NCI-H446 treated with DMSO at 0.1 percent for 48 hours (cell line): ENCODE measurements at regions not wholly inside any gene's neighbourhood (a gene's known extent, or its start where the extent isn't known, plus 50 kb on each side); places are given as distances from the start of the nearest gene placed in this dataset.

ENCODE experiments used
- DNase-seq: peaks from one replicate; lab custom pipeline; 2025; lab: John Stamatoyannopoulos, UW

DNA sequence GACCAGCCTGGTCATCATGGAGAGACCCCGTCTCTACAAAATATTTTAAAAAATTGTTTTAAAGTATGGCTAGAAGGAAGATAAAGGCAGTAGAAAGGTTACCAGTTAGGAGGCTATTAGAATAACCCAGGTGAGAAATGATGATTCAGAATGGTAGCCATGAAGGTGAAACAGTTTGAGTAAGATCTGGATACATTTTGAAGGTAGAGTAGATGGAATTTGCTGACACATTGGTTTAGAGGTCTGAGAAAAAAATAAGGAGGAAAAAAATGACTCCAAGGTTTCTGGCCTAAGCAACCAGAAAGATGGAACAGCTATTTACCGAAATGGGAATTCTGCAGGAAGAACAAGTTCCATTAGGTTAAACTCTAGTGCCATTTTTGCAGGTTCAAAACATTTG is 167.9 kb upstream of the TAB2 start:
- no peak for DNase-seq

DNA sequence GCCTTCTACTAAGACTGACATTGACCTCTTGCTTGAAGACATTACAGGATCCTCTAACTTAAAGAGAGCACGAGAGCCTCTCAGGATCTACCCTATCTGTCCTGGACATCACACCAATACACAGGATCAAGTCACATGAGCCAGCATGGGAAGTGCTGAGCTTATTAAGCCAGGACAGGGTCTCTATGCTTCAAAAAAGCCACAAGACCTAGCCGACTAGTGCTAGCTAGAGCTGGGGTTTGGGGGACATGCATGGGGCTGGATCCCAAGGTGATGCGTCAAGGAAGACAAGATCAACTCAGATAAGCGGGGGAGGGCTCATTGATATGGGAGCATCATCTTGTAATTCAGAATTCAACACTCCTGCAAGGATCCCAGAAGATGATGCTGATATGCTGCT is 167.2 kb upstream of the TAB2 start:
- no peak for DNase-seq

DNA sequence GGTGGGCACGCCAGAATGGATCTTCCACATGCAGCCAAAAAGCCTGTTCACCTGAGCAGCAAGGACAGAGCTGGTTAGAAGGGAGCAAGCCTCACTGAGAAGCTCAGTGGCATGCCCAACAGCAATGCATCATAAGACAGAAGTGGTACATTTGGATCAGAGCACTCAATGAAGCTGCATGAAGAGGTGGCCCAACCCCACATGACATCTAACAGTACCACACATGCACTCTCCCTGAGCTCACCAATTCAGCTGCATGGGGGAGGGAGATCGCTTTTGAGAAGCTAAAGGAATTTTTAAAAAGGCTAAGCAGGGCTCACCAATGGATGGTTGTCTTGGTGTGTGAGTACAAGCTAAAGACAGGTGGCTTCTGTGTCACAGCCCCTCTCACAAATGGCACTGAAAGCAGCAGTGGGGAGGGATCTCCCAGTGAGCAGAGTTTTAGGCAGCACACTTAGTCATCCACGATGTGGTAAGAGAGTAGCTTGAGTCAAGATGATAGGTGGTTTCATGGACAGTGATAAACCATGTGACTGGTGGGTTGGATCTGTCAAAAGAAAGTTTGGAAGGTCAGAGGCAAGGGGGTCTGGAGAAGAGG is 166.6 kb upstream of the TAB2 start:
- DNase-seq: no peak

DNA sequence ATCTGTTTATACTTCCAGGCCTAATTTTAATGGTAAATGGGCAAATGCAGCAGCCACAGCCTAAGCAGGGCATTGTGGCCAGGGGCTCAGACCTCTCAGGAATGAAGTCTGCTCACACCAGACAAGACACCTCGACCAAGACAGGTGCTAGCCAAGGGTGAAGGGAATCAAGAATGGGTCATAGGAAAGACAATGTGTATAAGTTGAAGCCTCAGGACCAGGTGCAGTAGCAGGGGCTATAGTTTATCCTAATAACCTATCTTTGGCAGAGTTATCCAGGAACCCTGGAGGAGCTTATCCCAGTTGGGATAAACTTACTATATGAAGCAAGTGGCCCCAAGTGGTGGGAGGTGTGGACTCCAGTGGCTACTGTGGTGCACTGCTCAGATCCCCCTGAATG is 165.0 kb upstream of the TAB2 start:
- no peak for DNase-seq

DNA sequence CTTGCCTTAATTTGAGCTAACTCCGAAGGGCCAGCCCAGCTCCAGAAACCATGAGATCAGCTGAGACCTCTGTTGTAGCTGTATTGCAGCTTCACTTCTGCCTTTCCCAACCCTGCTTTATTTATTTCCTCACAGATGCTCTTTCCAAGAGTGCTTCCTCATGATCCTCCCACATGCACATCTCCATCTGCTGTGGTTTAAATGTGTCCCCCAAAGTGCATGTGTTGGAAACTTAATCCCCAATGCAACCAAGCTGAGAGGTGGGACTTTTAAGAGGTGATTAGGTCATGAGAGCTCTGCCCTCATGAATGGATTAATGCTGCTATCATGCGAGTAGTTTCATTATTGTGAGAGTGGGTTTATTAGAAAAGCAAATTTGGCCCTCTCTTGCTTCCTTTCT is 164.4 kb upstream of the TAB2 start:
- no peak for DNase-seq

DNA sequence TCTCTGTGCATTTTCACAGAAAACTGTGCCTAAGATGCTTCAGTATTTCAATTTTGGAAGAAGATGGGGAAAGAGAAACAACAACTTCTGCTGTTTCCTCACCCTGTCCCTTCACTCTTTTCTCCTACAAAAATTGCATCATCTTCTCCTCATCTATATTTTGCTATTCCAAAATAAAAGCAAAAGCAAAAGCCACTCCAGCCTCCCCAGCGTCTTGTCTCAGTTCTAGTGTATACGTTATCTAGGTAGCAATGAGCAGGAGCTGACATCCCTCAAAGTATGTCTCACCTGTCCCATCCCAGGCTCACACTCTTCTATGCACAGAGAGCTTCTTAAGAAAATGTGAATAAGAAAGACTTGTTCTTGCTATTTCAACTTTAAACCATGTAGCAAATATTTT is 163.8 kb upstream of the TAB2 start:
- DNase-seq: no peak

DNA sequence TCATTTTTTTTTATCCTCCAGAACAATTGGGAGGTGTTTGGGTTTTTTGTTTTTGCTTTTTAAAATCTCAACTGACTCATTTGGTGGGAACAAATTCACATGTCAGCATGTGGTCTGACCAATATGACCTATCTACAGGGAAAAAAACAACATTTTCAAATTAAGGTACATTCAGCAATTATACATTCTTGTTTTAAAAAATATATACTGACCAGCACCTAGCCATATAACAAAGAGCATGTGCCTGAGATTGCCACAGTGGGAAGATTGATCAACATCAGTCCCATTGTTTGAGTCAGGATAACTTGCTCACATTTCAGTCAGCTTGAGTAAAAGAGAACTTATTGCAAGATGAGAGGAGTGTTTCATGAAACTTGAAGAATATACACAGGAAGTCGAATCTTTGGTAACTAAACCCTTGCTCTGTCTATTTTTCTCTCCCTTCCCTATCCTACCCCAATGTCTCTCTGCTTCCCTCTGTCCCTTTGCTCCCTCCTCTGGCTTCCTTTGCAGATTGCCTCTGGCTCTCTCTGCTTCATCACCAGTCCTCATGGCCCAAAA is 163.2 kb upstream of the TAB2 start:
- DNase-seq: no peak

DNA sequence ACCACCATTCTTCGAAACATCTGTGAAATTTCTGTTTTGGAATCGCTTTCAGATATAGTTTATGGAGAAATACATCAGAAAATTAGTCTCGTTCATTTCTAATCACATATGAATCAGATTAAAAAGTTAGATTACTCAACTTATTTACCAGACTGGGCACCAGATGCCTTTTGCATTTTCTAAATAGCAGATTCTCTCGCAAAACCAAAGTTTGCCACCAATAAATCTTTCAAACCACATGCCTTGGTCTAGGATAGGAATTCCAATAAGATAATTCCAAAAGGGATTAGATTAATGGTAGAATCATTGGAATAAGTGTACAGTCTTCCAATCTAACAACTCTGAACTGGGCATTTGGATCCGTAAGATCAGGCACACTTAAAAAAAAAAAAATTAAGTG is 160.4 kb upstream of the TAB2 start:
- no peak for DNase-seq

DNA sequence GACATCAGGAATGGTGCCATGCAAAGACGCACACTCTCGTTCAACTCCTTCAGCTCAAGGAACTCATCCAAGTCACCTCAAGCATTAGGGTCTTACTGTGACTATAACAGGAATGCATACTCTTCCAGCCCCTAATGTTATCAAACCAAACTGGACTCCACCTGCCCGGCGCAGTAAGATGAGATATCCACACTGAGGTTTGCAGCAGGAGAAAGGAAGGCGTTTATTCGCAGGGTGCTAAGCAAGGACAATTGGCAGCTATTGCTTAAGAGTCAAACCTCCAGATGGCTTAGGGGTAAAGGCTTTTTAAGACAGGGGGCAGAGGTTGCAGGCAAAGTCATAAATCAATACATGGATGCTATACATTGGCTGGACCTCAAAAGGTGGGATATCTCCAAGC is 159.4 kb upstream of the TAB2 start:
- DNase-seq: no peak

DNA sequence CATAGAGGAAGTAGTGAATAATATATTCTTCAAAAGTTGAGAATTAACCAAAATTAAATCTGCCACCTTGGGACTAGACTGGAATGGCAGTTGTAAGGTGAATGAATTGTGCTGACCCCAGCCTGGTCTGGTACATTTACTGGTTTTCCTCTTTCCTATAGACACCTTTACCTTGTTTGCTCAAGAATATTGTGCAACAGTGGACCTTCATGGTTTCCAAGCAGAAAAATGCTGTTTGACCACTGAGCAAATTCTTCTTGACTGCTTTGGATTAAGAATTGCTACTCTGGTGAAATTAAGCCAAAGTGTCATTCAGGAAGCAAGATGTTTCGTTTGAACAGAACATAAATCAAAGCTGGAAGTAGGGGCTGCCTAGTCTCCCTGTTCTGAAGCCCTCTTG is 156.6 kb upstream of the TAB2 start:
- no peak for DNase-seq

DNA sequence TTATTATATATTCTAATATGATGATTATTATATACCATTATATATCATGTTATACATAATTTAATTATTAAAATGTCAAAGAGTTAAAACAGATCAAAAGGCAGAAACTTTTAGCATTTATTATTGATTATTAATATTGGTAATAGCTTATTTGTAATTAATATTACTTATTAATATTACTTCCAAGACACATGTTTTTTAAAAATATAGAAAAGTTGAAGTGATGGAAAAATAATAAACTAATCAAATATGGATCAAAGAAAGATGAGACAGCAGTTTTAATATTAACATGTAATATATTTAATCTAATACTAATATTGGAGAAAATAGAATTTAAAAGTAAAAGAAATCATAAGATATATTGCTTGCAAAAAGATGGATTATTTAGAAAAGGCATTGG is 154.6 kb upstream of the TAB2 start:
- DNase-seq: no peak

DNA sequence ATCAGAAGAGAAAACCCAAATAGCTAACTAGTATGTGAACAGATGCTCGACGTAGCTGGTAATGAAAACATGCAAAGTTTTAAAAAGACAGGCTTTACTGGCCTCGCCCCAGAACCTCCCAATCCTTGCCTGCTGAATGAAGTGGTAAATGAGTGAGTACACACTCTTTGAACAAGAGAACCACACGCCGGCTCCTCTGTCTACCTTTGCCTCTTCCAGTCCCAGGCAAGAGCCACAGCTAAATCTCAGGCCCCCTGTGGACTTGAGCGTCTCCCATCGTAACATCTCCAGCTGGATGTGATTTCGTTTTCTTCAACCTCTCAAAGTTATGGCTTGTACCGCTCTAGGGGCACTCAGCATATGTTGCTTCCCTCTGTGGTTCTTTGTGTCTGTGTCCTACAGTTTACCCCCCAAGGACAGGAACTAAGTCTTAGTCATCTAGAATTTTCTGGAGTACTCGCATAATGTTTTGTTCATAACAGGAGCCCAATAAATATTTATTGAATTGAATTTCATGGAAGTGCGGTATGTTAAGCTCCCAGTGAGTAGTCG is 153.2 kb upstream of the TAB2 start:
- DNase-seq: no peak

DNA sequence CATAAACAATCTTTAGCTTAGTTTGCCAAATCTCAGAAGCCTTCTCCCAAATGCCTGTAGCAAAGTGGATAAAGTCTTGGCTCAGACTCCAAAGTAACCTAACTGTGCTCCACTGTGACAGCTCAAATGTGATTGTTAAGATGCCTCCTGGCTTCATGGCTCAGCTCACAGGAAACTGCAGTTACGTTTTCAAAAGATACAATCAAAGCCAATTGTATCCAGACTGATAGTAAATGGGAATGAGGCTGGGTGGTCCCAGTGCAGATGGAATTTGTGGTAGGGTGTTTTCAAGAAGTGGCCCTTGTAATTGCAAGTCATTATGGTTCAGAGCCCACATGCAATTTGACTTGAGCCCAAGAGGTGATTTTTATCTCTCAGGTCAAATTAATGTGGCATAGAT is 151.2 kb upstream of the TAB2 start:
- DNase-seq: no peak

DNA sequence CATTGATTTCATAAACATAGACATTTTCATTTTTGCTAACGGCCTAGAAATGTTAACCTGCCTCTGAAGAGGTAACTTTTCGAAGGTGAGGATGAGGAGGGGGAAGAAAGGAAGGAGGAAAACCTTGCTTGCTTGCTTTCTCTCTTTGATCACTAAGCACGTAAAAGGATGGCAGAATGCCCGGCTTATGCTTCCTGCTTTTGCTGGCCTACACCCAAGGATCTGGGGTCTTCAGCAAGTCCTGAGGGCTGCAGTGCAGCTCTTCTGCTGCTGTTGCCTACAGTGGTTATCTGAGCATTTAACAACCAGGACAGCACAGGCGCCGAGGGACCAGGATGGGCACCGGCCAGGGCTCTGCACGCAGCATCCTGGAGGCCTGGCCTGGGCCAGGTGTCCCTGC is 150.8 kb upstream of the TAB2 start:
- DNase-seq: no peak

DNA sequence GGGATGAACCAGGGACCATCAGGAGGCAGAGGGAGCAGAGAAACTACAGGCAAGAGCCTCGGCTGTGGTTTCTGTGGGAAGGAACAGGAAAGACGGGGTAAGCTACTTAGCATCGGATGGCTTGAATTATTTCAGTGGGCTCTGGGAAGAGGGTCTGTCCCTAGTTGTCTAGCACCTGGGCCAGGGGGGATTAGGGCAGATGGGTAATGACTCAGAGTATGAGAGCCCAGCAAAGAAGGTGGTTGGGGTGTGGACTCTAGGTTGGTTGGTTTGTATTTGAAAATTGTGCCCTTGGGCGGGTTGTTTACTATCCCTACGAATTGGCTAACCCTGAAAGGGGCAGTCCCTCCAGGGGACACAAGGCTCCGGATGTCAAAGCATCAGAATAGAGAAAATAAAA is 148.5 kb upstream of the TAB2 start:
- no peak for DNase-seq

DNA sequence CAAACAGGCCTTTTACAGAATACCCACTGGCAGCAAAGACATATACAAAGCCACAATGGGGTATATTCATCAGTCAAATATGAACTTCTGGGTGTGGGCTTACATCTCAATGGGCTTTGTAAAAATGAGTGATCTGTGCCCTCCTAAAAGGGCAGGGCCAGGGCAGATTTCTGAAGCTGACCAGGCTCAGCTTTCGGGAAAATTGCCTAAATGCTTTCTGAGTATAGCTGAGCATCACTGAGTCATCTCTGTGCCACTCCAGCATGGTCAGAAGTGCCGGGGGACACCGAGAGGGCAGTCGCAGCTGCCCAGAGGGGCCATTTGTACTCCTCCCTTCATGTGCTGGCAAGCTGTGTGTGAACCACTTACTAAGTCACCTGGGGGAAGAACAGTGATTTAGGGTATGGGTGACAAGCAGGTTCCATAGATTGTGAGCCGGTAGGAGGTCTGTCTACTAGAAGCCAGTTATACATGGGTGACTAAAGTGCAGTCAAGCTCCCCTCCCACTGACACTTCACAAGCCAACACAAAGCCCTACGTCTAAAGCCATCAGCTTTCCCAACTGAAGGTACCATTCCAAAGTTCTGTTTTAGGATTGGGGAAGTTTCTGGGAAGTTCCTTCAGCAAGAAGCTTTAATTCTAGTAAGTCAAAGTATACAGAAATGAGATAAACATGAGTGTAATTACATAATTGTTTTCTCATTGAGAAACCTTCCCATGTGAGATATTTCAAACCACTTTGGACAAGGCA is 147.6 kb upstream of the TAB2 start:
- DNase-seq: no peak

DNA sequence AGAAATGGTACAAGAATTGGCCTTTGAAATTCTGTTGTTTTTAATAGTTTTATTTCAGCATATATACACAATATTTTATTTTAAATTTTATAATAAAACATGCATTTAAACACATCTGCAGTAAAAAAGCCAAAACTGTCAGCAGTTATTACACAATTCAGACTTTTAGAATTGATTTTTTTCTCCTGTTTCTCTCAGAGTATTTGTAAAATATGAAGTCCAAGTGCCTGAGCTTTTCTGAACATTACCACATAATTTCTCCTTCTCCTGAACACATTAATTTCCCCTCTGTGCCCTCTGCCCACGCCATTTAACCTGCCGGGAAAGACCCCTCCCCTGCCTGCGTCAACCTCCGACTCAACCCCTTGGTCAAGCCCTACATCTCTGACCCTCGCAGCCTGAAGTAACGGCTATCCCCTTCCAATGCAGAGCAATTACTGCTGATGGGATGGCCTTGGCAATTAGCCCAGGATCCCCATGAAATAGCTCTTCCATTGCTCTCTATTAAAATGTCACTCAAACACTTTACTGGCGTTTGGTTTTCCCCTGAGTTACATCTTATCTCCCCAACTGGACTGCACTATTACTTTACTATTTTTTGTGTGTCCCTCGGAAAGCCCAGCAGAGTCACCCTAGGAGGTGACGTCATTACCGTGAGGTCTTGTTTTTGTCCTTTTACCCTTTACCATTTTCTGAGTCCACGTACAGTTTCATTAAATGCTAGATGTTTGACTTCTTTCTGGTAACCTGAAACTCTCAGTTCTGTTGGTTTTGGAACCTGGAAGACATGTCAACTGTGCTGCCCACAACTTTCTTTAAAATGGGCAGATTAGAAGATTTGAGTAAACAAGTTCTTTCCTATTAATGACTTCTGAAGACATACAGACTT is 146.7 kb upstream of the TAB2 start:
- DNase-seq: no peak

DNA sequence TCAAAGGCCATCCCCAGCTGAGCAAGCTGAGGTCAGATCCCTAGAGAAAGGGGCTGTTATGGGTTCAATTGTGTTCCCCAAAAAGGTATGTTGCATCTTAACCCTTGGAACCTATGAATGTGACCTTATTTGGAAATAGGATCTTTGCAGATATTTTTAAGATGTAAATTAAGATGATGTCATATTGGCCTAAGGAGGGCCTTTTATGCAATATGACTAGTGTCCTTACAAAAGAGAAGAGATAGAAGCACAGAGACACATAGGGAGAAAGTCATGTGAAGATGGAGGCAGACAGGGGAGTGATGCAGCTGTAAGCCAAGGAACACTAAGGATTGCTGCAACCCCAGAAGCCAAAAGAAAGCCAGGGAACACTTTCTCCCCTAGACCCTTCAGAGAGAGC is 144.3 kb upstream of the TAB2 start:
- no peak for DNase-seq

DNA sequence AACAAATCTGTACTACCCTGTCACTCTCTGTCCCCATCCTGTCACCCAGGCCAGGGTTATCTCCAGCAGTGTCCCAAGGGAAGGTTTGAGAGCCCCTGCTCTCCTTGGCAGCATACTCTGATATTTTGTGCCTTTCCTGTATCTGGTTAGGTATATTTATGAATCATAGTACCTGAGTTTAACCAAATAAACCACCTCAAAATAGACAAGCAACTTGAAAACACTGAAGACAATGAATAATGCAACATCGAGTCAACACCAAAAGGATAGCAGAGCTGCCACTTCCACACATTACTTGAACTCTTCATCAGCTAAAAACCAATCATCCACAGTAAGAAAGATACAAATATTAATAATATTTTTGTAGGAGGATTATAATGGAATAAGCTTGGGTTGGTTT is 142.6 kb upstream of the TAB2 start:
- no peak for DNase-seq

DNA sequence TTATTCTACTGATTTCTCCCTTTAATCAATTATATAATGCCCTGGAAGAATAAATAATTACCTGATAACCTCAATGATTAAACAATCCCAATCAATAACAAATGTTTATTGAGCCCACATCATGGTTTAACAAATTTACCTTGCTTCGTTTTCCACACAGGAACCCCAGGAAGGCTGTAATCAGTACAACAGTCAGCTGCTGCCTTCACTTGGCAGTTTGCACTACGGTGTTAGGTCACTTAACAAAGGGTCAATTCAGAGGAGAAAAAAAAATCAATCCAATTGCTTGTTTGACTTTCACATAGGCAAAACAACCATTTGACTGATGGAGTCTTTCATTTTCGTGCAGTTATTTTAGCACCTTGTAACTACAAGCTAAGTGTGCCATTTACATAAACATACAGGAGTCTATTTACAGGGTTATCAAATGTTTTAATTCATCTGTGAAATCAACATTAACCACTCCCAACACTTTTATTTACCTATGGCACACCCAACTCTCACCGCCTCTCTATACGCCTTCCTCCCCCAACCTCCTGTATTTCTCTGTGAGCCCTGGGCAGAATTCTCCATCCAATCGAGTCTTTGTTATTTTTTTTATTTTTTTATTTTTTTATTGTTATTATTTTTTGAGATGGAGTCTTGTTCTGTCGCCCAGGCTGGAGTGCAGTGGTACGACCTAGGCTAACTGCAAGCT is 140.4 kb upstream of the TAB2 start:
- DNase-seq: no peak

DNA sequence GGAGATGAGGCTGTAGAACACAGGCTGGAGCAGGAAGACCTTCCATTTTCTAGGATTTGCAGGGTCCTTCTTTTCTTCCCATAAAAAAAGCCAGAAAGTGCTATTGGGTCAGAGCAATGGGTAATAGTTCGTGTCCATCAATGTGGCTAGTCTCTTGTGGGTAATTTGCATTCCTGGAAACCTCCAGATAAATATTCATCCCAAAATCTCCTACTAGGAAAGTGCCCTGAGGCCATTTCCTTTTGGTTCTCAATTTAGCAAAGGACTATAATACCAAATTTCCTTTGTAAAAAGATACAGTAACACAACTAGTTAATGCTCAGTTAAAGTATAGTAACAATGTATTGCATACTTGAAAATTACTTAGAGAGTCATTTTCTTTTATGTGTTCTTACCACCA is 138.1 kb upstream of the TAB2 start:
- DNase-seq: no peak

DNA sequence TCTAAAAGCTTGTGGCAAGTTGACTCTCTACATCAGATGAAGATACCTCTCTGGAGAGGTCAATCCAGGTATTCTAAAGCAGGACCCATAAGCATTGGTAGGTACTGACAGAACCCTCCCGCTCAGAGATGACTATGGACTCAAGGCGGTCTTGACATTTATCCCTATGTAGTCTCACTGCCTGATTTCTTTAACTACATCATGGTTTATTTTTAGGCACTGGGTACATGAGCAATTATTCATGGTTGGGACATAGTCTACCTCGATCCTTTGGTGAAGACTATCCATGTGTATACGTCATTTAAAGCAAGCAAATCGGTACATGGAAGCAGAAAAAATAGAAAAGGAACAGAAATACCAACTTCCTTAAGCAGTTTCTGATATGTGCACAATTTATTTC is 136.2 kb upstream of the TAB2 start:
- no peak for DNase-seq
